ENCODE measurements at regions not wholly inside any gene's neighbourhood (a gene's known extent, or its start where the extent isn't known, plus 50 kb on each side); places are given as distances from the start of the nearest gene placed in this dataset.
A peak's percentile ranks its signal among the peaks of the same experiment; 100 is the strongest.

- ATAC-seq (no peak), DNase-seq (no peak)
- intact Hi-C loops (cut with micrococcal nuclease): no loop called here
Measured at GRCh38 chr7:42858570-42858969, 53.3 kb downstream of the C7orf25 start.

GRCh38 chr7:42856605-42856987 lies 55.3 kb downstream of the C7orf25 start:
- no peak for DNase-seq
- ATAC-seq: no peak
- intact Hi-C loops (cut with micrococcal nuclease): no loop called here

- DNase-seq: no peak
- no peak for ATAC-seq
- intact Hi-C loops (cut with micrococcal nuclease): no loop called here
Measured at GRCh38 chr7:42854571-42855118, 57.2 kb downstream of the C7orf25 start.

DNA sequence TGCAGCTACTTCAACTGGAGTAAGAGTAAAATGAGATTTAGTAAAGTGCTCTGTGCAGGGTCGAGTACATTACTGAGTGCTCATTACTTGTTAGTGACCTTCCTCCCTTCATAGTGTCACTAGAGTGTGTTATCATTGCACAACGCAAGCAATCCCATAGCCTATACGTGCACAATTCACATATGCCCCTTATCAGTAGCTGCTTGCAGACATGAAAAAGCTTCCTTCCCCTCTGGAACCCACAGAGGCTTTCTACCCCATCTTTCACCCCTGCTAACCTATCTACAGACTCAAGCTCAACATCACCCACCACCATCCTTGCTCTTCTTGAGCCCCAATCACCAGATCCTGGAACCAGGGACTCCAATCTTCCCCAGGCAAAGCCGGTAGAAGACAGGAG lies 59.3 kb downstream of the C7orf25 start:
- no peak for DNase-seq
- no peak for ATAC-seq
- intact Hi-C loops (cut with micrococcal nuclease): no loop called here

DNA sequence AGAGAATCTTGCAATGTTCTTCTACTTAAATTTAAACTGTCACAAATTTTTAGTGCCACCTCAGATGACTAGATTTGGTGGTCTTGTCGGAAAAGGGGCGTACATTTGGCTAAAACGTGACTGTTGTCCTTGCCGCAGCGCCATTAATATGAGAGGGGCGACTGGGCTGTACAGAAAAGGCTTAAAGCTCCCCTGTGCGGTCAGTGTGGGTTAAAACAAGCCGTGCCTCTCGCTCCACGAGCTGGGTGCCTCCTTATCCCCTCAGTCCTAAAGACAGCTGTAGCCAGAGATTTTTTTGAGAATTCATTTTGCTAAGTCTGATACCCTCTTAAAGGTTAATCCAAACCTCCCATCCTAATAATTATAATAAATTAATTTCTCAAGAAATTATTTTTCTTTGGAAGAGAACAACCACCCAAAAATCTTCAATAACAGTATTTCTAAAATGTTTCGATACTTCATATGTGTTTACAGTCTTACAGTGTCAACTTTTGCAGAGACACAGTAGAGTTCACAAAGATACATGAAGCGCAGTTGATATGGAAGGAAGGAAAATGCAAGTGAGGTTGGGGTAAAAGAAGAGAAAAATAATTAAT lies 68.6 kb downstream of the C7orf25 start:
- DNase-seq (peak; percentile 44), ATAC-seq (peak; percentile 89)
- intact Hi-C loops (cut with micrococcal nuclease): loop anchor here (5.0 kb wide), 1 partner anchor 901 kb away; no protein-coding TSS in a partner anchor

GRCh38 chr7:42834676-42835075 lies 77.2 kb downstream of the C7orf25 start:
- ATAC-seq (no peak), DNase-seq (no peak)
- intact Hi-C loops (cut with micrococcal nuclease): no loop called here

- ATAC-seq (no peak), DNase-seq (no peak)
- intact Hi-C loops (cut with micrococcal nuclease): no loop called here
Measured at GRCh38 chr7:42833411-42833810, 78.5 kb downstream of the C7orf25 start.

DNA sequence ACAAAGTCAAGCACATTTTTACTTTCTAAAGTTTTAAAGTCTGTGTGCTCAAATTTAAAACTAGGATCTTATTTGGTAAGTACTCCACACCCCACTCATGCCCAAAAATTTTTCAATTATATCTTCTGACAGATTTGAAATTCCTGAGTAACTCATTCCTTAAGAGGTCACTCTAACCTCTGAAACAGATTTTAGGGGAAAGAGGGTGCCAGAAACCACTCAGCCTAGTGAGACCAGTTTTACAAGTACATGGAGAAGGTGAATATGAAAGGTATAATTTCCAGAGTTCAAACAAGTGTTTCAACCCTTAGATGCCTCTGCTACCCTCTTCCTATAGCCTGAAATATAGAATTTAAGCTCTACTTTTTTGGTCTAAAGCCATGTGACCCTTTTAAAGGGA lies 79.2 kb downstream of the C7orf25 start:
- no peak for ATAC-seq
- no peak for DNase-seq
- intact Hi-C loops (cut with micrococcal nuclease): no loop called here

- DNase-seq (peak; percentile 42), ATAC-seq (peak; percentile 81)
- intact Hi-C loops (cut with micrococcal nuclease): no loop called here
Measured at GRCh38 chr7:42831718-42832522, 80.0 kb downstream of the C7orf25 start.

DNA sequence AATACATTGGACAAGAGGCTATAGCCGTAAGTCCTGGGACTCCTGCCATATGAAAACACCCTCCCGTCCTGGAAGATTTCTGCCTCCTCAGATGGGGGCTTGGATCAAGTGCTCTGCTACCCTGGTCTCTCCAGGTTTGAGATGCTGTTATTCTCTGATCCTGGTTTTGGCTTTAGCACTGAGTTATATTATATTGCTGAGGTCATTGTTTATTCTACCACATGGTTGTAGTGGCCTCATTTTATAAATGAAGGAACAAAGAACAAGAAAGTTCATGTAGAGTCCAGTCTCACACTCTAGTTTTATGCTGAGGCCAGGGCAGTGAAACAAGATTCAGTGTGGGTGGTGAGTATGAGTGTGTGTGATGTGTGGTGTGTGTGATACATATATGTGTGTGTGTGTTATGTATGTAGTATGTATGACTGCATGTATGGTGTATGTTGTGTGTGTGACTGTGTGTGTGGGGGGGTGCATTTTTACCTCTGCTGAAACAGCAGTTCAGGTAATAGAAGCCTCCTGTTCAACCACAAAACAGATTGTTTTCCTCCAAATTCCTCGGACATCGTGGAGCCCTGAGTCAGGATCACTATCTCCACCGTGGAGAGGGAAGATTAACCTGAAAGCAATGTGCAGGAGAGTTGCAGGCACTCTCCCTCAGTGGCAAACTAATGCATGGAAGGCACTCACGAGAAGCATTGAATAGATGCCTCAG lies 80.7 kb downstream of the C7orf25 start:
- intact Hi-C loops (cut with micrococcal nuclease): no loop called here
- ATAC-seq: no peak

GRCh38 chr7:42812779-42813178 lies 99.1 kb downstream of the C7orf25 start:
- DNase-seq: no peak
- intact Hi-C loops (cut with micrococcal nuclease): no loop called here
- no peak for ATAC-seq

More for the DNA sequence above, 80.7 kb downstream of the C7orf25 start:
- DNase-seq: no peak

GRCh38 chr7:42805601-42806000 lies 106.3 kb downstream of the C7orf25 start:
- DNase-seq (no peak), ATAC-seq (no peak)
- intact Hi-C loops (cut with micrococcal nuclease): no loop called here

DNA sequence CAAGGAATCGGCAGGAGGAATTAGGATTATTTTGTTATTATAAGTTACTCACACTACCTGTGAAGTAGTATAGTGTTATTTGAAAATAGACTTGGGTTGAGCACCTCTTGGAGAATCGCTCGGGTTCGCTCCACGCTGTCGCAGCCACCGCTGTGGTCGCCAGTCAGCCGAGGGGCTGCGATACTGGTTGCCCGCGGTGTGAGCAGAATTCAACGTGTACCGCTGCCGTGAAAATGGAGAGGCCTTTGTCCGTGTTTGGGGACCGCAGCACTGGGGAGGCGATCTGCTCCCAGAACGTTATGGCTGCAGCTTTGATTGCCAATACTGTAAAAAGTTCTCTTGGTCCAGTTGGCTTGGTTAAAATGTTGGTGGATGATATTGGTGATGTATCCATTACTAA lies 117.2 kb downstream of the C7orf25 start:
- ATAC-seq (no peak), DNase-seq (no peak)
- intact Hi-C loops (cut with micrococcal nuclease): no loop called here

DNA sequence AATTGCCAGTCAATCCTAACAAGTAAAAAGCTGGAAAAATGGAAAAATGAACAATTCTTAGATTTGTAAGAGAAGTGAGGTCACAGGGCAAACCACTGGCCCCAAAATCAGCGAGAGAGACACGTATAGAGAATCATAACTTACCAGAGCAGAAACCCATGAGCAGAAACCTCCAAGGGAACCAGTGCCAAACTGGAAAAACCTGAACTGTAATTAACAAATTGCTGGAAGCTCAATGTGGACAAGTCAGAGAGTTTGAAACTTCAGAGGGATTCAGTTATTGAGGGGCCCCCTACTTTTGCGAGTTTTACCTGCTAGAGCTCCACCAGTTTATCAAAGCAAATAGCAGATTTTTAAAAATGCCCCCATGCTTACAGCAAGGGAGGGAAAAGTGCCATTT lies 119.0 kb downstream of the C7orf25 start:
- ATAC-seq: no peak
- intact Hi-C loops (cut with micrococcal nuclease): no loop called here
- DNase-seq: no peak

GRCh38 chr7:42790196-42790595 lies 121.7 kb downstream of the C7orf25 start:
- no peak for ATAC-seq
- DNase-seq: no peak
- intact Hi-C loops (cut with micrococcal nuclease): no loop called here

DNA sequence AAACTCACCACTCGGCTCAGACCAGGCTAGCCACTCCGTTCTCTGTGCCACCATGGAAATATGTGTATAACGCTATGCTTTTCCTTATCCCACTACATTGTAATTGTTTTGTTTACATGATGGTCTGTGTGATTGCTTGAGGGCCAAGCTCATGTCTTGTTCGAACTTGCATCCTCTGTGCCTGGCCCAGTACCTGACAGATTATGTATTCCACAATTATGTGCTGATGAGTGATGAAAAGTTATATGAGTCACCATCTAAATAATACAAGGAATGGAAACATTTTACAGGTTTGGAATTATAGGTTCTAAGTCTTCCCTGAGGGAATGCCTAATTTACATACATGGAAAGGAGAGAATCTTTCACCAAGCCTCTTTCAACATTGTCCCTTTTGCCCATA lies 137.4 kb downstream of the C7orf25 start:
- no peak for ATAC-seq
- intact Hi-C loops (cut with micrococcal nuclease): no loop called here
- DNase-seq: no peak

- no peak for ATAC-seq
Measured at GRCh38 chr7:42770114-42770513, 141.8 kb downstream of the C7orf25 start.

DNA sequence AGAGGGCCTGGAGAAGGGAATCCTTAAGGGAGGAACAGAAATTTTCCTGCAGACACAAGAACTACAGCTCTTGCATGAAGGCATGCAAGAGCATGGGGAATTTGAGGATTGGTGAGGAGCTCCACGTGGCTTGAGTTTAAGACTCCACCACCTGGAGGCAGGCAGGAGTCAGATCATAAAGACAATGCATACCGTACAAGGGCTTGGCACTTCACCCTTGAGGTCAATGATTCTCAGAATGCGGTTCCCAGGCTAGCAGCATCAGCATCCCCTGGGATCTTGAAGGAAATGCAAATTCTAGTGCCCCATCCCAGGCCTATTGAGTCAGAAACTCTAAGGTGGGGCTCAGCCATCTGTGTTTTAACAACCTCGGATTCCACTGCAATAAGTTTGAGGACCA lies 143.8 kb downstream of the C7orf25 start:
- DNase-seq (no peak), ATAC-seq (no peak)
- intact Hi-C loops (cut with micrococcal nuclease): no loop called here

More at GRCh38 chr7:42770114-42770513, 141.8 kb downstream of the C7orf25 start:
- DNase-seq: no peak
- intact Hi-C loops (cut with micrococcal nuclease): no loop called here

DNA sequence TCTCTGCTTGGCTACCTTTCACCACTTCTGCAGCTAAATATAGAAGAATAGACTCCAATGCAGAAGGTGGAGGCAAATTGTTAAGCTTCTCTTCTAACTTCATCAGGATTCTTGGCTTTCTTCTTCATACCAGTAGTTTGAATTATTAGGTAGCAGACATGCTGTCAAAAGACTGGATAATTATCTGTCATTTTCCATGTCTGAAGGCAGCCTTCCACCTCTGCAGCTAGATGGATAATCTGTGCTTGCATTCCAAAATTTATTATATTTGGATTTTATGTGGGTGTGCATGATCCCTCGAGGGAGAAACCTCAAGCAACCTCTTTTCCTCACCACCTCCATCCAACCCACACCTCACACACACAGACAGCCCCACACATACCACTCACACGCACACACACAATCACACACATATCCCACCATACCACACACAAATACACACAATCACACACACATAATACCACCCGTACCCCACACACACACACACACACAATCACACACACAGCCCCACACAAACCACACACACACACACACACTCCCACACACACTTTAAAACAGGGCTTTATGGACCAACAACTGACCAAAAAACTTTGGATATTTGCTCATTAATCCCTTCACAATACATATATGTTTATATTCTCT lies 145.0 kb downstream of the C7orf25 start:
- no peak for DNase-seq
- intact Hi-C loops (cut with micrococcal nuclease): no loop called here
- ATAC-seq: no peak

DNA sequence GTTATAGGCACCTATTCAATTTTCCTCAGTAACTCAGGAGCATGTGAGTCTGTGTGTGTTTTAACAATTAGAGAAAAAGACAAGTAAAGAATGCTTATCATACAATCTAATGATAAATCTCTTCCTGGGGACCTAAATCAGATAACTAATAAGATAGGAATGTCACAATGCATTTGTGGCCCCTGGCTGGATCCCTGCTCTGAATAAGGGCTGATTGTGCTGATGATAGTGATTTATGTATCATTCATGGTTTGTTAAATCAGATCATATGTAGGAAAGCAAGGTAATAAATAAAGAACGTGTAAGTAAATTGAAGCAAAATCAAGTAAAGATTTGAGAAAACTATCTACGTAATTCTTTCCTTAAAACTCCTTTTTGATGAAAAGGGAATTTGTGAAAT lies 145.9 kb downstream of the C7orf25 start:
- DNase-seq (no peak), ATAC-seq (no peak)
- intact Hi-C loops (cut with micrococcal nuclease): no loop called here

Data from left ventricle myocardium superior (tissue), 1 donor.